ENCODE measurements at regions not wholly inside any gene's neighbourhood (a gene's known extent, or its start where the extent isn't known, plus 50 kb on each side); places are given as distances from the start of the nearest gene placed in this dataset.

DNA sequence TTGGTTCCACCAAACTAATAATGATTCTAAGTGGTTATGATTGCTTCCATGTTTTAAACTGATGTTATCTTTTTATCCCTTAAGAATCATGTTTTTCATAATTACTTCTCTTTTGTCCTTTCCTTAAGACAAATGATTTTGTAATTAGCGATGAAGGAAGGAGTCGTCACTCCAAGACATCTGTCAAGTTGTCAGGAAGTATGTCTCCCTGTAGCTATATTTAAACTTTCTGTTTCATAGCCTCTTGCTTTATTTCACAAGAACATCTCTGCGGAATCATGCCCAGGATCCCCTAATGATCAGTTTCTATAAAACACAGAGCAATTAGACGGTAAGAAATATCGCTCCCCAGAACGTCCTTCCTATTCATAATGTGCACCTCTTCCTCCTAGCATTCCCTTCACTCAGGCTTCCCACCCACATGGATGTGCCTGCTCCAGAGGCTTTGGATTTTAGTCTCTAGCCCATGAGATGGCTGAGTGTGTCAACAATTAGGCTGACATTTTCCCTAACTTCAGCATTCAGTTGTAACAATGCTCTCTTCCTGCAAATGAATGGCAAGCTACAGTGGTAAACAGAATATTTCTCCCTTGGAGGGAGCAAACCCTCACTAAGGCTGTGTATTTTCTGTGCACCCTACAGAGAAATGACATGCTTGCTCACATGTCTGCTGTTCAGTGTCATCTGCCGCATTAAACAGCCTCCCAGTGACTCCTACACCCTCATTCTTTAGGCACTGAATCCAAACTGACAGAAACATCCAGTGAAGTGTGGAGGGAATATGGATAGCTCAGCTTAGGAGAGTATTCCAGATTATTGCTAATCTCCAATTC lies 879.6 kb upstream of the CELF4 start:
- no peaks in the 10 kb centered on the region for H3K27me3 Mint-ChIP-seq
- H3K36me3 Mint-ChIP-seq (ENCODE audit: low read depth): no peaks in the 10 kb centered on the region
- intact Hi-C loops (cut with micrococcal nuclease): no loop called here
- no peak overlapping the region for H3K27ac Mint-ChIP-seq
- H3K4me3 Mint-ChIP-seq: no peak overlapping the region
- peaks cover 6% of the 10 kb centered on the region for H3K9me3 Mint-ChIP-seq
- peaks cover 21% of the 10 kb centered on the region for H3K4me1 Mint-ChIP-seq (ENCODE audit: low read depth)

GRCh38 chr18:38427736-38428135 lies 862.1 kb upstream of the CELF4 start:
- no peaks in the 10 kb centered on the region for H3K9me3 Mint-ChIP-seq
- H3K27me3 Mint-ChIP-seq: no peaks in the 10 kb centered on the region
- no peaks in the 10 kb centered on the region for H3K36me3 Mint-ChIP-seq (ENCODE audit: low read depth)
- intact Hi-C loops (cut with micrococcal nuclease): no loop called here
- no peaks in the 10 kb centered on the region for H3K4me1 Mint-ChIP-seq (ENCODE audit: low read depth)
- no peak overlapping the region for H3K27ac Mint-ChIP-seq
- no peak overlapping the region for H3K4me3 Mint-ChIP-seq

DNA sequence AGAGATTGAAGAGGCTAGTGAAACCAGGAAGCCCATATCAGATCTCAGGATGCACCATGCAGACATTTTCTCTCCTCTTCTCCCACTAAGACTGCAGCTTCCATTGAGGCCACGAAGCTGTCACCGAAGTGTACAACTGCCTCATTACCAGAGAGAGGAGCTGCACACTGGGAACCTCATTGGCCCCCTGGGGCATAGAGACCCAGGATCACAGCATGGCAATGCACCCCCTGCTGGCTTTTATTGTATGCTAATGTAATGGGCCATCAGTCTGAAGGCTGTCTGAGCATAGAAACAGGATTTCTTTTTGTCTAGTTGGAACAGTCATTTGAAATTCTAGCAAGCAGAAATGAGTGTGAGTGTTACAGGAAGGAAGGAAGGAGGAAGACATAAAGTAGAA lies 861.6 kb upstream of the CELF4 start:
- Mint-ChIP-seq H3K36me3 (ENCODE audit: low read depth) (no peaks in the 10 kb centered on the region), H3K4me3 (no peak overlapping the region), H3K4me1 (ENCODE audit: low read depth) (no peaks in the 10 kb centered on the region), H3K27ac (no peak overlapping the region), H3K9me3 (no peaks in the 10 kb centered on the region), H3K27me3 (no peaks in the 10 kb centered on the region)
- intact Hi-C loops (cut with micrococcal nuclease): no loop called here

GRCh38 chr18:38421872-38422615 lies 856.4 kb upstream of the CELF4 start:
- Mint-ChIP-seq H3K27ac (no peak overlapping the region), H3K36me3 (ENCODE audit: low read depth) (no peaks in the 10 kb centered on the region), H3K27me3 (no peaks in the 10 kb centered on the region), H3K4me1 (ENCODE audit: low read depth) (no peaks in the 10 kb centered on the region), H3K4me3 (no peak overlapping the region), H3K9me3 (no peaks in the 10 kb centered on the region)
- intact Hi-C loops (cut with micrococcal nuclease): no loop called here

DNA sequence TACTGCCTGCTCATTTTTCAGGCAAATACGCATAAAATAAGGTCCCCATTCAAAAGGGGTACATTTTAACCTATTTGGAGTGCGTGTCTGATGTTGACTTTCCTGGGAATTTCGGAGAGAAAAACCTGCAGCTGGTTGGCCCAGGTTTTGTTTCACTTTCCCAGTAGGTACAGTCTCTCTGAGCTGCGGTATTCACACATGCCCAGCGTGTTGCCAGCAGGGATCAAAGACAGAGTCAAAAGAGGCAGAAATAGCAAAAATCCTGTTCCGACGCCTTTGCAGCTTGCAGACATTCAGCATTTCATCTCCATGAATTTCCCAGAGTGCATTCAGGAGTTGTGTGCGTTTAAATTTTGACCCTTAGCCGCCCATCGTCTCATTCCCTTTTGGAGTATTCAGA lies 855.4 kb upstream of the CELF4 start:
- H3K27me3 Mint-ChIP-seq: no peaks in the 10 kb centered on the region
- H3K27ac Mint-ChIP-seq: no peak overlapping the region
- no peaks in the 10 kb centered on the region for H3K4me1 Mint-ChIP-seq (ENCODE audit: low read depth)
- no peaks in the 10 kb centered on the region for H3K36me3 Mint-ChIP-seq (ENCODE audit: low read depth)
- H3K9me3 Mint-ChIP-seq: no peaks in the 10 kb centered on the region
- H3K4me3 Mint-ChIP-seq: no peak overlapping the region
- intact Hi-C loops (cut with micrococcal nuclease): no loop called here

GRCh38 chr18:38420611-38421010 lies 855.0 kb upstream of the CELF4 start:
- Mint-ChIP-seq H3K4me3 (no peak overlapping the region), H3K36me3 (ENCODE audit: low read depth) (no peaks in the 10 kb centered on the region), H3K27ac (no peak overlapping the region), H3K4me1 (ENCODE audit: low read depth) (no peaks in the 10 kb centered on the region), H3K9me3 (no peaks in the 10 kb centered on the region), H3K27me3 (no peaks in the 10 kb centered on the region)
- intact Hi-C loops (cut with micrococcal nuclease): no loop called here

GRCh38 chr18:38415811-38416210 lies 850.2 kb upstream of the CELF4 start:
- no peaks in the 10 kb centered on the region for H3K9me3 Mint-ChIP-seq
- H3K27ac Mint-ChIP-seq: no peak overlapping the region
- H3K4me3 Mint-ChIP-seq: no peak overlapping the region
- H3K36me3 Mint-ChIP-seq (ENCODE audit: low read depth): no peaks in the 10 kb centered on the region
- no peaks in the 10 kb centered on the region for H3K4me1 Mint-ChIP-seq (ENCODE audit: low read depth)
- H3K27me3 Mint-ChIP-seq: no peaks in the 10 kb centered on the region
- intact Hi-C loops (cut with micrococcal nuclease): no loop called here

- Mint-ChIP-seq H3K4me1 (ENCODE audit: low read depth) (no peaks in the 10 kb centered on the region), H3K9me3 (peaks cover 22% of the 10 kb centered on the region), H3K27ac (no peak overlapping the region), H3K4me3 (no peak overlapping the region), H3K27me3 (no peaks in the 10 kb centered on the region), H3K36me3 (ENCODE audit: low read depth) (no peaks in the 10 kb centered on the region)
- intact Hi-C loops (cut with micrococcal nuclease): no loop called here
These were observed 847.6 kb upstream of the CELF4 start for GRCh38 chr18:38413193-38413592.

DNA sequence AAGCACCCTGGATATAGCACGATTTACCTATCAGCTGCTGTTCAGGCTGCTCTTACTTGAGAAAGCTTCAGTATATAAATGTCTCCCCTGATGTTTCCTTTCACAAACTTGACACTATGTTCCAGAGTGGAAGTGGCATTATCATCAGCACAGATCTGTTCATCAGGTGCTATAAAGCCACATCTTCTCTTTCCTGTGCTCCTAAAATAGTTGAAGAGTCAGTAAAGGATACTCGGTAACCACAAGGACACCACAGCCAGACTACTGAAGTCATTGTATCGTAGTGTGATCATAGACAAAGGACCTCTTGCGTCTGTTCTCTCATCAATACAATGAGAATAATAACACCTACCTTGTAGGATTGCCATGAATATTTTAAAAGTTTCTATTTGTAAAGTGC lies 841.0 kb upstream of the CELF4 start:
- Mint-ChIP-seq H3K36me3 (ENCODE audit: low read depth) (no peaks in the 10 kb centered on the region), H3K27me3 (no peaks in the 10 kb centered on the region), H3K4me3 (no peak overlapping the region), H3K9me3 (peaks cover 37% of the 10 kb centered on the region), H3K4me1 (ENCODE audit: low read depth) (no peaks in the 10 kb centered on the region), H3K27ac (no peak overlapping the region)
- intact Hi-C loops (cut with micrococcal nuclease): no loop called here

- Mint-ChIP-seq H3K9me3 (peaks cover 11% of the 10 kb centered on the region), H3K4me3 (no peak overlapping the region), H3K27me3 (no peaks in the 10 kb centered on the region), H3K4me1 (ENCODE audit: low read depth) (no peaks in the 10 kb centered on the region), H3K27ac (no peak overlapping the region), H3K36me3 (ENCODE audit: low read depth) (no peaks in the 10 kb centered on the region)
- intact Hi-C loops (cut with micrococcal nuclease): no loop called here
These were observed 836.9 kb upstream of the CELF4 start for GRCh38 chr18:38402509-38402908.

DNA sequence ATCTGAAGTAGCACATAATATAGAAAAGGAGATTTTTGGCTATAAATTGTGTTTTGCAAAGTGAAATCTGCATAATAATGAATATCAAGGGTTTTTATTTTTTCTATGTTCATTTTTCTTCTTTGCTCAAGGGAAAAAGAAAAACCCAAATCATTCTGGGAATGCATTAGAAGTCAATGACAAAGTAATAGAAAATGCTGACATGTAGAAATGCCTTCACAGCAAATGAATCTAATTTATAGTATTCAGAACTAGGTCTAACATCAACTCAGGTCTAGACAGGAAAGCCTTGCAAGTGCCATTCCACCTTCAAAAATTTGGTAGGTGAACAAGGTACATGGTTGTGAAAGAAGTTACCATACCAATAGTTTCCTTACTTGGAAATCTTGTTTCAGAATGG lies 831.5 kb upstream of the CELF4 start:
- Mint-ChIP-seq H3K36me3 (ENCODE audit: low read depth) (no peaks in the 10 kb centered on the region), H3K9me3 (peaks cover 16% of the 10 kb centered on the region), H3K27ac (no peak overlapping the region), H3K27me3 (no peaks in the 10 kb centered on the region), H3K4me1 (ENCODE audit: low read depth) (no peaks in the 10 kb centered on the region), H3K4me3 (no peak overlapping the region)
- intact Hi-C loops (cut with micrococcal nuclease): no loop called here

DNA sequence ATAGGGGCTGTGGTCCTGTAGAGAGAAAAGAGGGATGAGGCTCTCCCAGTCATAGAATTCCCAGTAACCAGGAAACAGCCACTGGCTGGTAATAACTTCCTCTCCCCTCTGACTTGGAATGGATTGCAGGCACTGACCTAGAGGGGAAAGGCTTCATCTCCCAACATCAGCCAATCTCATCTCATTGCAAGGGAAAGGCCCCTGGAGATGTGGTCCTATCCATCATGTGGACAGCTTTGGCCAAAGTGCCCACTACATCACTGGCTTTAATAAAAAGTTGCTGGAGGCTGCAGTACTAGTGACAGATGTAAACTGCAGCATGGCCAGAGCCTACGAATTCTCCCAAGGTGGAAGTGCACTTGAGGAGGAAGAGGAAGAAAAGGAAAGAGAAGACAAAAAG lies 820.5 kb upstream of the CELF4 start:
- Mint-ChIP-seq H3K4me1 (ENCODE audit: low read depth) (no peaks in the 10 kb centered on the region), H3K36me3 (ENCODE audit: low read depth) (no peaks in the 10 kb centered on the region), H3K27me3 (no peaks in the 10 kb centered on the region), H3K9me3 (peaks cover 9% of the 10 kb centered on the region), H3K4me3 (no peak overlapping the region), H3K27ac (no peak overlapping the region)
- intact Hi-C loops (cut with micrococcal nuclease): no loop called here

DNA sequence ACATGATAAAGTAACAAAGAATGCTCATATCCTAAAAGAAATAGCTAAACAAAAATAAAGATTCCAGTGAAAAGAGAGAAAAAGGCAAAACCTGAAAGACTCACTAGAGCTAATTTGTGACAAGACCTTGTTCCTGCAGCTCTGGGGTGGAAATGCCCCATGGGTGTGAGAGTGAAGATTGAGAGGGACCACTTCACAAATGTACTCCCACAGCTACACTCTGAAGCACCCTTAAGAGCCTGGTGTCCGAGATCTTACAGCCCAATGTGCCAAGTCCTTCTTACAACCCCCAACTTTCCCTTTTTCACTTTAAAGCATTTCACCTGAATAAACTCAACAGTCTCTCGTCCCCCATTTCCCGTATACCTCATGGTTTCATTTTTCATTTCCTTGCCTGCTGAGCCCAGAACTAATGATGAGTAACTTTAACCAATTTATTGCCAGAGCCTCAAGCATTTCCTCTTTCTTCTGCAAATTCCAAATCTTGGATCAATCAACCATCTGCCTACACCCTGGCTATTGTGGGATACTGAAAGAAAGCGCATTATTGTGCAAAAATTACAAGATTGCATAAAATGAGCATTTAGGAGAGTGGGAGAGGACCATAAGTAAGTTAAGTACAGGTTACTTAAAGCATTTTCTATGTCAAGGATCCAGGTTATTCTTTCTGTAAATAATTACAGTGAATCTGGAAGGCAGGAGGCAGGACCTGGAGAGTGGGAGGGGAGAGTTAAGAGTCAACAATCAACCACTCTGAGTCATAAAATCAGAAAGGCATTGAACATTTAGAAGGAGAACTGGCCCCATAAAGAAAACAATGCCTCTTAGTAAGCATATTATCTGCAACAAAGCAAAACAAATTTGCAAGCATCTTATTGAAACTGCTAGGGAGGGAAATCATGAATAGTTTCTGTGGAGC lies 804.4 kb upstream of the CELF4 start:
- Mint-ChIP-seq H3K9me3 (peaks cover 14% of the 10 kb centered on the region), H3K4me1 (ENCODE audit: low read depth) (no peaks in the 10 kb centered on the region), H3K4me3 (no peak overlapping the region), H3K36me3 (ENCODE audit: low read depth) (no peaks in the 10 kb centered on the region), H3K27ac (no peak overlapping the region), H3K27me3 (no peaks in the 10 kb centered on the region)
- intact Hi-C loops (cut with micrococcal nuclease): no loop called here

GRCh38 chr18:38368886-38369285 lies 803.3 kb upstream of the CELF4 start:
- Mint-ChIP-seq H3K4me1 (ENCODE audit: low read depth) (no peaks in the 10 kb centered on the region), H3K27me3 (no peaks in the 10 kb centered on the region), H3K36me3 (ENCODE audit: low read depth) (no peaks in the 10 kb centered on the region), H3K4me3 (no peak overlapping the region), H3K9me3 (peaks cover 3% of the 10 kb centered on the region), H3K27ac (no peak overlapping the region)
- intact Hi-C loops (cut with micrococcal nuclease): no loop called here

Measured in dendritic cell treated with granulocyte-macrophage colony-stimulating factor and Interleukin-4, amounts not matched to agents 40 ng/mL and 50 ng/mL, for 4 days (primary cell).